ENCODE measurements at regions not wholly inside any gene's neighbourhood (a gene's known extent, or its start where the extent isn't known, plus 50 kb on each side); places are given as distances from the start of the nearest gene placed in this dataset.
A peak's percentile ranks its signal among the peaks of the same experiment; 100 is the strongest.

GRCh38 chr5:68958428-68958827, 135.4 kb upstream of the SLC30A5 start:
- DNase-seq (ENCODE audit: low spot score) (no peak), FAIRE-seq (no peak)

GRCh38 chr5:68960456-68960855, 133.4 kb upstream of the SLC30A5 start:
- FAIRE-seq (no peak), DNase-seq (ENCODE audit: low spot score) (no peak)

- FAIRE-seq, result no peak
Observed at GRCh38 chr5:68960961-68961360, 132.9 kb upstream of the SLC30A5 start.

GRCh38 chr5:68961762-68962161, 132.1 kb upstream of the SLC30A5 start:
- DNase-seq (ENCODE audit: low spot score) (no peak), FAIRE-seq (no peak)

More at GRCh38 chr5:68960961-68961360, 132.9 kb upstream of the SLC30A5 start:
- DNase-seq (ENCODE audit: low spot score), result no peak

- FAIRE-seq (no peak), DNase-seq (ENCODE audit: low spot score) (peak; percentile 78)
Observed at GRCh38 chr5:68962757-68963484, 130.9 kb upstream of the SLC30A5 start.

- FAIRE-seq (no peak), DNase-seq (ENCODE audit: low spot score) (no peak)
Observed at GRCh38 chr5:68964679-68965078, 129.1 kb upstream of the SLC30A5 start.

- no peak for FAIRE-seq
- DNase-seq (ENCODE audit: low spot score), result no peak
Observed at GRCh38 chr5:68965926-68966325, 127.9 kb upstream of the SLC30A5 start.

GRCh38 chr5:68966596-68966995, 127.2 kb upstream of the SLC30A5 start:
- no peak for DNase-seq (ENCODE audit: low spot score)
- no peak for FAIRE-seq

- FAIRE-seq, result peak; percentile 52
- no peak for DNase-seq (ENCODE audit: low spot score)
Observed at GRCh38 chr5:68968429-68968828, 125.4 kb upstream of the SLC30A5 start.

- FAIRE-seq (peak; percentile 30), DNase-seq (ENCODE audit: low spot score) (no peak)
Observed at GRCh38 chr5:68970617-68971016, 123.2 kb upstream of the SLC30A5 start.

- no peak for FAIRE-seq
- no peak for DNase-seq (ENCODE audit: low spot score)
Observed at GRCh38 chr5:68973696-68974095, 120.1 kb upstream of the SLC30A5 start.

GRCh38 chr5:68983043-68983442, 110.8 kb upstream of the SLC30A5 start:
- DNase-seq (ENCODE audit: low spot score) (no peak), FAIRE-seq (no peak)

GRCh38 chr5:68983959-68984358, 109.9 kb upstream of the SLC30A5 start:
- no peak for DNase-seq (ENCODE audit: low spot score)
- FAIRE-seq, result no peak

GRCh38 chr5:68991279-68992084, 102.3 kb upstream of the SLC30A5 start:
- no peak for FAIRE-seq
- DNase-seq (ENCODE audit: low spot score), result no peak

GRCh38 chr5:68994645-68995044, 99.2 kb upstream of the SLC30A5 start:
- DNase-seq (ENCODE audit: low spot score), result no peak
- no peak for FAIRE-seq

GRCh38 chr5:68995845-68996545, 97.8 kb upstream of the SLC30A5 start:
- DNase-seq (ENCODE audit: low spot score), result no peak
- no peak for FAIRE-seq

GRCh38 chr5:68999181-68999580, 94.6 kb upstream of the SLC30A5 start:
- no peak for FAIRE-seq
- DNase-seq (ENCODE audit: low spot score), result no peak

GRCh38 chr5:69000216-69000919, 93.4 kb upstream of the SLC30A5 start:
- no peak for DNase-seq (ENCODE audit: low spot score)
- no peak for FAIRE-seq

GRCh38 chr5:69000949-69001348, 92.9 kb upstream of the SLC30A5 start:
- DNase-seq (ENCODE audit: low spot score) (no peak), FAIRE-seq (no peak)

GRCh38 chr5:69001627-69002026, 92.2 kb upstream of the SLC30A5 start:
- FAIRE-seq (no peak), DNase-seq (ENCODE audit: low spot score) (no peak)

- no peak for DNase-seq (ENCODE audit: low spot score)
- no peak for FAIRE-seq
Observed at GRCh38 chr5:69004127-69004526, 89.7 kb upstream of the SLC30A5 start.
